Cardiac muscle cell (in vitro differentiated cells and primary cell): ENCODE measurements at regions not wholly inside any gene's neighbourhood (a gene's known extent, or its start where the extent isn't known, plus 50 kb on each side); places are given as distances from the start of the nearest gene placed in this dataset.
"Not testable (repeated sequence)": the region's sequence is repeated elsewhere in the genome, so short reads cannot be mapped to it uniquely, and the experiment has no call there.

ENCODE experiments used
- DNase-seq, 2 donors: peaks; one replicate each; pipeline versions ENCODE4 v3.0.0 to v3.0.0-alpha.2; 2010 to 2017; ENCODE audit warnings: low read depth in 1 of 2, low spot score in 1 of 2
- H3K27ac ChIP-seq: fragments of 200-600 bp; sonication (generic); 2 replicates; pipeline ENCODE4 v1.5.1; 2016
- H3K27me3 ChIP-seq: fragments of 200-600 bp; sonication (generic); 2 replicates; pipeline ENCODE4 v1.6.0; 2016; ENCODE audit warnings: control low read depth
- H3K36me3 ChIP-seq: fragments of 200-600 bp; sonication (generic); 2 replicates; pipeline ENCODE4 v1.5.1; 2016; ENCODE audit warnings: control low read depth
- H3K4me1 ChIP-seq: fragments of 200-600 bp; sonication (generic); 2 replicates; pipeline ENCODE4 v1.8.1; 2017; ENCODE audit warnings: low read depth, mild to moderate bottlenecking, mixed run types
- H3K4me3 ChIP-seq: fragments of 200-600 bp; sonication (generic); 2 replicates; pipeline ENCODE4 v1.5.1; 2016; ENCODE audit warnings: mild to moderate bottlenecking
- H3K9me3 ChIP-seq: fragments of 200-600 bp; sonication (generic); 2 replicates; pipeline ENCODE4 v1.5.1; 2017; ENCODE audit warnings: low read depth, mild to moderate bottlenecking, control low read depth
- CTCF ChIP-seq: IDR thresholded peaks from 2 replicates; pipeline ENCODE4 v1.5.1; 2012; ENCODE audit warnings: low read depth, mild to moderate bottlenecking, low read length

- no peak for DNase-seq
- Histone ChIP-seq H3K27ac (no peak overlapping the region), H3K36me3 (no peaks in the 10 kb centered on the region), H3K9me3 (no peaks in the 10 kb centered on the region), H3K4me1 (peaks cover 5% of the 10 kb centered on the region), H3K27me3 (no peaks in the 10 kb centered on the region), H3K4me3 (no peak overlapping the region)
- TF ChIP-seq CTCF = no peak
Measured at GRCh38 chr20:57774951-57775350, 65.1 kb upstream of the PMEPA1 start.

DNA sequence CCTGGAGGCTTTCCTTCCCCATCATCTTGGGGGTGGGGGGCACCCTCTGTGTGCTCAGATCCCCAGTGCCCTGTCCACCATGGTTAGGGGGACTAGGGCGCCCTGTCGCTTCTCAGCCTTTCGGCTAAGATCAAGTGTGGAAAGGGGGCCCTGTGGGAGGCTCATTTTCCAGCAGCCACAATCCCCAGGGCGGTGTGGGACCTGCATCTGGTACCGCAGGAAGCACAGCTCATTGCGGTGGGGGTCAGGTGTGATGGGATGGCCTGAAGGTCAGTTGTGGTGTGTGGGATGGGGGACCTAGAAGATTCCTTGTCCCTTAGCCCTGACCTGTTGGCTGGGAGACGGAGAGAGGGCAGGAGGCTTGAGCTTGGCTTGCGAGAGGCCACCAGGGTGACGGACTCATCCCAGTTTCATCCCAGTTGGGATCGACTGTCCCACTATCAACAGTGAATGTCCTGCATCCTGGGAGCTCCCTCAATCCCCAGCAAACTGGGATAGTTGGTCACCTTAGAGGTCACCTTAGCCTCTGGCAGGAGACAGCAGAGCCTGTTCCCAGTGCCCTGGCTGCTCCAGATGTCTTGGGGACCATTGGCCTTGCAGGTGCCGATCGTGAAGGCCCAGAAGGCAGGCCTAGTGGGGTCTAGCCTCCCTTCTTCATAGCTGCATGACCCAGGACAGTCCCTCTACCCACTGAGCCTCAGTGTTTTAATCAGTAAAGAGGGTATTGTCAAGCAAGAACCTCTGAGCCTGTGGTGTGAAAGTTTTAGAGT is 64.5 kb upstream of the PMEPA1 start:
- no peaks in the 10 kb centered on the region for H3K36me3 ChIP-seq
- no peak overlapping the region for H3K27ac ChIP-seq
- H3K4me1 ChIP-seq = peaks cover 5% of the 10 kb centered on the region
- H3K9me3 ChIP-seq = no peaks in the 10 kb centered on the region
- no peak for DNase-seq
- no peak for TF ChIP-seq CTCF
- no peak overlapping the region for H3K4me3 ChIP-seq
- H3K27me3 ChIP-seq = no peaks in the 10 kb centered on the region

- Histone ChIP-seq H3K27me3 (no peaks in the 10 kb centered on the region), H3K36me3 (no peaks in the 10 kb centered on the region), H3K9me3 (no peaks in the 10 kb centered on the region), H3K27ac (no peak overlapping the region), H3K4me3 (no peak overlapping the region), H3K4me1 (no peaks in the 10 kb centered on the region)
- DNase-seq = no peak
- TF ChIP-seq CTCF = no peak
Measured at GRCh38 chr20:57773059-57773815, 63.4 kb upstream of the PMEPA1 start.

DNA sequence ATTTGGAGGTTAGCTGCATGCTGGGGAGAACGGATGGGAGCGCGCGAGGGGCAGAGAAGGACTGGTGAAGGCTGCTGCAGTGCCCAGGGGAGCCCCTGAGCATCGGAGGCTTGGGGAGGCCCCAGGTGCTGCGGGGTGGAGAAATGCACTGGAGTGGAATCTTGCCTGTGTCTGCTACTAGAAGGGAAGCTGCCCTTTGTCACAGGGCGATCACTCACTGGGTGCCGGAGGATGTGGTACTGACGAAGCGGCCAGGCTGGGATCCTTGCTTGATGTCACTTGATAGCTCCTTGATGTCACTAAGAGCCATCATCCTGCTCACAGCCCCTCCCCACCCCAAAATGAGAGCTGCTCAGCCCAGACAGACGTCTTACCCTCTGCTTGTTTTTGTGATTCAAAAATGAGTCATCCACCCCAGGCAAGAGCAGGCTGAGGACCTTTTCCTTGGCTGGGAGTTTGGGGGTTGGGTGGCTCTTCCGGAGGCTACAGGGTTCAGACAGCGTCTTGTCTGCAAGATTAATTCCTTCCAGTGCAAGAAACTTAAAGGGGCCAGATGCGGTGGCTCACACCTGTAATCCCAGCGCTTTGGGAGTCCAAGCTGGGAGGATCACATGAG is 62.6 kb upstream of the PMEPA1 start:
- Histone ChIP-seq H3K27ac (no peak overlapping the region), H3K9me3 (no peaks in the 10 kb centered on the region), H3K27me3 (no peaks in the 10 kb centered on the region), H3K4me1 (no peaks in the 10 kb centered on the region), H3K36me3 (no peaks in the 10 kb centered on the region), H3K4me3 (no peak overlapping the region)
- no peak for TF ChIP-seq CTCF
- peak in 1 of 2 donors; percentile 58 for DNase-seq

DNA sequence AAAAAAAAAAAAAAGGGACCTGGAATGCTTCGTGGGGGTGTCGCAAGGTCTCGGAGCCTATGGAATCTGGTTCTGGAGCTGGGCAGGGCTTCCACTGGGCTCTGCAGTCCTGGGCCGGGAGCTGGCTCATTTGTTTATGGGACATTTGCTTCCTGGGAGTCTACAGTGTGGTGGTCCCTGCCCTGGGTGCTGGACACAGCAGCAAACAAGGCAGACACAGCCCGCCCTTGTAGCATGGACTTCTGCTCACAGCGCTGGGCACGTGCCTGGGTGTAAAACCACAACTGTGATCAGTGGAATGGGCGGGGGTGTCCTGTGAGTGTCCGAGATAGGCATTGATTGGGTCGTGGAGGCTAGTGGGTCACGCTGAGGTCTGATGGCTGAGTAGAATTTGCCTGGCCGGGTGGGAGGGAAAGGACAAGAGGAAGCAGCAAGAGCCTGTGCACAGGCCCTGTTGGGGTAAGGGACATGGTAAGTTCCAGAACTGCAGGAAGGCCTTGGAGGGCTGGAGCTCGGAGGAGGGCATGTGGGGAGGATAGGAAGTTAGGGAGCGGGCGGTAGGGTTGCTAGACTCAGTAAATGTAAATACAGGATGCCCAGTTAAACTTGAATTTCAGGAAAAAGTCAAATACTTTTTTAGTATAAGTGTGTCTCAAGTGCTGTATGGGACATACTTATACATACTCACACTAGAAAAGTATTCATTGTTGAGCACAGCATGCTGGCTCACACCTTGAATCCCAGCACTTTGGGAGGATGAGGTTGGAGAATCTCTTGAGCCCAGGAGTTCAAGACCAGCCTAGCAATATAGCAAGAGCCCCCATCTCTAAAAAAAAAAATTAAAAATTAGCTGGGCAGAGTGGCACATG is 61.3 kb upstream of the PMEPA1 start:
- H3K36me3 ChIP-seq = no peaks in the 10 kb centered on the region
- H3K27ac ChIP-seq = no peak overlapping the region
- no peaks in the 10 kb centered on the region for H3K9me3 ChIP-seq
- no peak for DNase-seq
- no peaks in the 10 kb centered on the region for H3K4me1 ChIP-seq
- H3K27me3 ChIP-seq = no peaks in the 10 kb centered on the region
- no peak for TF ChIP-seq CTCF
- H3K4me3 ChIP-seq = no peak overlapping the region

DNA sequence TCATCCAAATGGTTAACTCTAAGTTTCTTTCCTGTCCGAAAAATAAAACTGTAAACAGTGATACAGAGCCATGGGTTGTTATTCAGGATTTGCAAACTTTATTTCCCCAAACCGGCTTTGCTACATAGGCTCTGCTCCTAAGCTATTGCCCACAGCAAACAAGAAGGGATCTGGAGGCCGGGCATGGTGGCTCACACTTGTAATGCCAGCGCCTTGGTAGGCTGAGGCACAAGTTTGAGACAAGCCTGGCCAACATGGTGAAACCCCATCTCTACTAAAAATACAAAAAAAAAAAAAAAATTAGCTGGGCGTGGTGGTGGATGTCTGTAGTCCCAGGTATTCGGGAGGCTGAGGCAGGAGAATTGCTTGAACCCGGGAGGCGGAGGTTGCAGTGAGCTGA is 60.6 kb upstream of the PMEPA1 start:
- not testable (repeated sequence) for H3K4me1 ChIP-seq, H3K27ac ChIP-seq, H3K27me3 ChIP-seq, H3K4me3 ChIP-seq, H3K36me3 ChIP-seq, H3K9me3 ChIP-seq, DNase-seq
